ENCODE measurements at regions not wholly inside any gene's neighbourhood (a gene's known extent, or its start where the extent isn't known, plus 50 kb on each side); places are given as distances from the start of the nearest gene placed in this dataset.

- Mint-ChIP-seq H3K27ac (no peak overlapping the region), H3K27me3 (no peaks in the 10 kb centered on the region), H3K4me1 (no peaks in the 10 kb centered on the region), H3K4me3 (no peak overlapping the region), H3K36me3 (ENCODE audit: low read depth) (no peaks in the 10 kb centered on the region)
- H3K9me3 ChIP-seq (ENCODE audit: control insufficient read depth, low read length, poor library complexity, severe bottlenecking): no peaks in the 10 kb centered on the region
- ATAC-seq (no peak), DNase-seq (no peak)
Measured at GRCh38 chr2:72038524-72038923, 109.1 kb downstream of the CYP26B1 start.

DNA sequence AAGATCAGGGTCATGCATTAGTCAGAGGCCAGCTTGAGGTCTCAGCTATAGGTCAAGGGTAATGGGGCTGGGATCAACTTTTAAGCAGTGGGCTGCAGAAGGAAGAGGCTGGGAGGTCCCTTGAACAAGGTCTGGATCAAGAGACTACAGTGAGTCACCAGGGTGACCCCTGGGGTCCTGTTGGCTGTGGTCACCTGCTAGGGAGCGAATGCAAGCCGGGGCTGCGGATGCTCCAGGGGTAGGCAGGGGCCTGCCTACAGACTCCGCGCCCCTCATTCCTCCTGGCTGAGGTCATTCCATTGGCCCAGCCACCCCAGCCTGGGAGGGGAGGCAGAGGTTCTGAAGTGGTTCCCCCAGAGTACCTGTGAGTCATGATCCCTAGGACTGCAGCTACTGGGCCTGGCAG is 110.4 kb downstream of the CYP26B1 start:
- H3K9me3 ChIP-seq (ENCODE audit: control insufficient read depth, low read length, poor library complexity, severe bottlenecking): no peaks in the 10 kb centered on the region
- DNase-seq (no peak), ATAC-seq (no peak)
- H3K4me1 Mint-ChIP-seq: no peaks in the 10 kb centered on the region
- H3K4me3 Mint-ChIP-seq: no peak overlapping the region
- no peak overlapping the region for H3K27ac Mint-ChIP-seq
- H3K27me3 Mint-ChIP-seq: no peaks in the 10 kb centered on the region
- no peaks in the 10 kb centered on the region for H3K36me3 Mint-ChIP-seq (ENCODE audit: low read depth)

GRCh38 chr2:72036595-72036994 is 111.1 kb downstream of the CYP26B1 start:
- no peaks in the 10 kb centered on the region for H3K9me3 ChIP-seq (ENCODE audit: control insufficient read depth, low read length, poor library complexity, severe bottlenecking)
- Mint-ChIP-seq H3K4me1 (no peaks in the 10 kb centered on the region), H3K4me3 (no peak overlapping the region), H3K27ac (no peak overlapping the region), H3K36me3 (ENCODE audit: low read depth) (no peaks in the 10 kb centered on the region), H3K27me3 (peaks cover 6% of the 10 kb centered on the region)
- ATAC-seq (no peak), DNase-seq (no peak)

DNA sequence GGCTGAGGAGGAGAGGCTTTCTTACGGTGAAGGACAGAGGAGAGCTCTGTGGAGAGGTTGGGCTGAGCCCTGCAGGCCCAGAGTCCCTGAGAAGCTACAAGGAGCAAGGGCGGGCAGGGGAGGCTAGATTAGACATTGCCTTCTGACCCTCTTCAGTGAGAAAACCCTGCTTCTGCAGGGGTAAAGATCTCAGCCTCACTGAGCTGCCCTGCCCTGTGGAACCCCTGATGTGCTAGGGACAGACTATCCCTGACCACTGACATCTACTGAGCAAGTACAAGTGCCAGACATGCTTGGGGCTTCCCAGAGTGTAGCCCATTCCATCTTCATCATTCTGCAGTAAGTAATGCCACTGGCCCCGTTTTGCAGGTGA is 111.5 kb downstream of the CYP26B1 start:
- H3K36me3 Mint-ChIP-seq (ENCODE audit: low read depth): no peaks in the 10 kb centered on the region
- ATAC-seq (no peak), DNase-seq (no peak)
- H3K27me3 Mint-ChIP-seq: peaks cover 11% of the 10 kb centered on the region
- no peaks in the 10 kb centered on the region for H3K9me3 ChIP-seq (ENCODE audit: control insufficient read depth, low read length, poor library complexity, severe bottlenecking)
- H3K4me3 Mint-ChIP-seq: no peak overlapping the region
- no peaks in the 10 kb centered on the region for H3K4me1 Mint-ChIP-seq
- H3K27ac Mint-ChIP-seq: no peak overlapping the region

GRCh38 chr2:72035518-72036172 is 112.0 kb downstream of the CYP26B1 start:
- ATAC-seq: no peak
- no peak overlapping the region for H3K4me3 Mint-ChIP-seq
- no peak overlapping the region for H3K27ac Mint-ChIP-seq
- H3K4me1 Mint-ChIP-seq: no peaks in the 10 kb centered on the region
- H3K36me3 Mint-ChIP-seq (ENCODE audit: low read depth): no peaks in the 10 kb centered on the region
- H3K27me3 Mint-ChIP-seq: peaks cover 11% of the 10 kb centered on the region
- no peak for DNase-seq
- H3K9me3 ChIP-seq (ENCODE audit: control insufficient read depth, low read length, poor library complexity, severe bottlenecking): no peaks in the 10 kb centered on the region

DNA sequence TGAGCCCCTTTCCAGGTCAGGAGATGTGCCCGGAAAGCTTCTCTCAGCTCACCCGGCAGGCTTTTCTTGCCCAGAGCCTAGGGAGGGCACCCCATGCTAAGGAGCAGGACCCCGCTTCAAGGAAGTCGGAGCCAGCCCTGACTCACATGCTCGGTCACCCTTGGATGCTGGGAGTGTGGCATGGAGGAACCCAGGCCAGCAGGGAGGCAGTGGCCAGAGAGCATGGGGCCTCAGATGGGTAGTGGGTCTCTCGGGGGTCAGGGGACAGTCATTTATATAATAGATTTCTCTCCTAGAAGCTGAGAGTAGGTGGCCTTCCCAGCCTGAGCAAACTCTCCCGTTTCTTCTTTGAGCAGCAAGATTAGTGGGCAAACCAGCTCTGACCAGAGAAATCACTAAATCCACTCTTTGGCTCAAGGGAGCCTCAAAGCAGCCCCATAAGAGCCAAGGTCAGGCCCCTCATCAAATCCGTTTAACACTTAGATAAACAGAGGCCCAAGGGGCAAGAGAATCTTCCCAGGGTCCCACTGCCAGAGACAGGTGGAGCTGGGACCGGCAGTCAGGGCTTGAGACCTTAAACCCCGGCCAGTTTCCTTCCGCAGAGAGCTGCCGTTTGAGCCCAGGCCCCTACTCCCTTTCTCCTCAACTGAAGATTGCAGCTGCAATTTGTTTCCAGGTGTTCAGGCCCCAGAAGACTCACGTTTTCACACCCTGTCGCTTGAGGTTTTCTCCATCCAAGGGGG is 113.1 kb downstream of the CYP26B1 start:
- Mint-ChIP-seq H3K4me1 (no peaks in the 10 kb centered on the region), H3K27ac (no peak overlapping the region), H3K36me3 (ENCODE audit: low read depth) (no peaks in the 10 kb centered on the region), H3K27me3 (peaks cover 11% of the 10 kb centered on the region), H3K4me3 (no peak overlapping the region)
- ATAC-seq (no peak), DNase-seq (no peak)
- H3K9me3 ChIP-seq (ENCODE audit: control insufficient read depth, low read length, poor library complexity, severe bottlenecking): no peaks in the 10 kb centered on the region

DNA sequence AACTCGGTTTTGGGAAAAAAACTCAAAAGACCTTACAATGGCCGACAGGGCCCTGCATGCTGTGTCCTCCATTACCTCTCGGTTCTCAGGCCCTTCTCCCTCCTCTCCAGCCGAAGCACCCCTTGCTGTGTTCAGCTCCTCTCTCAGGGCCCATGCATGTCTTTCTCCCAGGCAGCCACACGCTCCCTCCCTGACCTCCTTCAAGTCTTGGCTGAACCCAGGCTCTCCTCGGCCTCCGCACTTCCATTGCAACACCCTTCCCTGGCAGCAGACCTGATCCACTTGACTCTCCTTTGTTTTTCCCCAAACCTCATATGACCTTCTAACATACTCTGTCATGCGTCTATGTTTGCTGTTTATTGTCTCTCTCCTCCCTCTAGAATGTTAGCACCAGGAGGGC is 114.0 kb downstream of the CYP26B1 start:
- H3K9me3 ChIP-seq (ENCODE audit: control insufficient read depth, low read length, poor library complexity, severe bottlenecking): no peaks in the 10 kb centered on the region
- DNase-seq: no peak
- Mint-ChIP-seq H3K27ac (no peak overlapping the region), H3K36me3 (ENCODE audit: low read depth) (no peaks in the 10 kb centered on the region), H3K27me3 (peaks cover 11% of the 10 kb centered on the region), H3K4me1 (no peaks in the 10 kb centered on the region), H3K4me3 (no peak overlapping the region)
- no peak for ATAC-seq

DNA sequence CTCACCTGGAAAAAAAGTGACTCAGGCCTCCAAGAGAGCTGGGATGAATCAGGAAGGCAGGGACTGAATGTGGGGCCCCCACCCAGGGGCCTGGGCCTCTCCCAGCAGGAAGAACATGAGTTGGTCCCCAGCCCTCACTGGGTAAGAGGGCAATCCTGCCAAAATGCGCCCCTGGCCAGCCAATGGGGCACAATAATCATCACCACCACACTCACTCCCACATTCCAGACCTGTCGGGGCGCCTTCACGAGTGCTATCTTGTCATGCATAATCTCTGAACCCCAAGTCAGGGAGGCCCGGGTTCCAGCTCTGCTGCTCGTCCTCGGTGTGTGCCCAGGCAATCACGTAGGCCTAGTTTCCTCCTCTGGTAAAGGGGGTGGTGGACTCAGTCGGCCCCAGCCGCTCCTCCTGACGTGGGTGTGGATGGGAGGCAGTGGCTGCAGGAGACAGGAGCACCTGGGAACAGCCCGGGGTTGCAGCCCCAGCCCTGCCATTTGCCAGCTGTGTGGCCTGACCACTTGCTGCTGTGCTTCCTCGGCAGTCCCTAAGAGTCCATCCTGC is 115.1 kb downstream of the CYP26B1 start:
- no peak for DNase-seq

DNA sequence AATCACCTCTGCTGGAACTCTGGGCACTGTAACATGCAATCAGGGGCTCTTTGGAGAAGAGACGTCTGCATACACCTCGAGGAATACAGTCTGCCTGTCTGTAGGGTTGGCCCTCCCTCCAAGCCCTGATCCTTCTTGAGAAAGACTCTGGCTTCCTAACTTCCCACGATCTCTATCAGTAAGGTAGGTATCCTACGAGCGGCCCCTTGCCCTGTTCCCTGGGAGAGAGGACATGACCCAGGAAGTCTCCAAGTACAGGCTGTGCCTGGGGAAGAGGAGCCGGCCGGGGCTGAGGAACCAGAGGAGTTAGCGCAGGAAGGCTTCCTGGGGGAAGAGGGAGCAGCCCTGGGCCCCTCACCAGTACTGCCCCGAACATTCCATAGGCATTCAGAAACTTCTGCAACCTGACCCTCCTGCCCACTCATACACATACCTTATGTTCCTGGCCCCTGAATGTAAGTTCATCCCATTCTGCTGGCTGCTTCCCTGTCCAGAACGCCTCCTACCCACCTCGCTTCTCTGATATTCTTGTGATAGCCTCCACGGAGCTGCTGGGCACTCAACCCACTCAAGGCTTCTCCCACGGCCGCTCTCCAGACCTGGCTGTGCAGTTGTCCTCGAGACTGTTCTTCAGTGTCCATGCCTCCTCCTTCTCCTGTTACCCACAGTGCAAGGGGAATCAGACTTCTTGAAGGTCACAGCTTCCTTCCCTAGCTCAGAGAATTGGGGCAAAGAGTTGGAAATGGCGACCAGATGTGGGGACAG is 116.1 kb downstream of the CYP26B1 start:
- H3K9me3 ChIP-seq (ENCODE audit: control insufficient read depth, low read length, poor library complexity, severe bottlenecking): no peaks in the 10 kb centered on the region
- H3K4me3 Mint-ChIP-seq: no peak overlapping the region
- H3K27me3 Mint-ChIP-seq: peaks cover 11% of the 10 kb centered on the region
- H3K4me1 Mint-ChIP-seq: no peaks in the 10 kb centered on the region
- DNase-seq (no peak), ATAC-seq (no peak)
- no peak overlapping the region for H3K27ac Mint-ChIP-seq
- no peaks in the 10 kb centered on the region for H3K36me3 Mint-ChIP-seq (ENCODE audit: low read depth)

More for the DNA sequence above, 115.1 kb downstream of the CYP26B1 start:
- no peaks in the 10 kb centered on the region for H3K4me1 Mint-ChIP-seq
- H3K4me3 Mint-ChIP-seq: no peak overlapping the region
- no peaks in the 10 kb centered on the region for H3K36me3 Mint-ChIP-seq (ENCODE audit: low read depth)
- peaks cover 11% of the 10 kb centered on the region for H3K27me3 Mint-ChIP-seq
- H3K27ac Mint-ChIP-seq: no peak overlapping the region
- ATAC-seq: no peak
- no peaks in the 10 kb centered on the region for H3K9me3 ChIP-seq (ENCODE audit: control insufficient read depth, low read length, poor library complexity, severe bottlenecking)

DNA sequence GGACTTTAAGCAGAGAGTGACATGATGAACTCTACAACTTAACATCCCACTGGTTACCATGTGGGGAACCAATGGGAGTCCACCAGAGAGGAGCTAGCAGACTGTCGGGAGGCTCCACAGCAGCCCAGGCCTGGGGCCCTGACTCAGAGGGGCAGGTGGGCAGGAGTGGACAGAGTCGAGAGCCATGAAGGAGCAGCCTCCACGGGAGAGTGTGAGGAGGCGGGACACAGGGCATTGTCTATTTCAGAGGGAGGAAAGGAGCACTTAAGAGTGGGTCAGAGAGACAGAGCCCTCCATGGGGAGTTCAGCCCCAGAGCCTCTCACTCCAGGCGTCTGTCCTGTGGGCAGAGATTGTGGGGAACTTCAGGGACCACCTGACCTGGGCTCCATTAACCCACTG is 118.7 kb downstream of the CYP26B1 start:
- DNase-seq: no peak
- no peak for ATAC-seq
- no peaks in the 10 kb centered on the region for H3K36me3 Mint-ChIP-seq (ENCODE audit: low read depth)
- peaks cover 20% of the 10 kb centered on the region for H3K27me3 Mint-ChIP-seq
- H3K4me1 Mint-ChIP-seq: no peaks in the 10 kb centered on the region
- H3K27ac Mint-ChIP-seq: no peak overlapping the region
- no peak overlapping the region for H3K4me3 Mint-ChIP-seq
- no peaks in the 10 kb centered on the region for H3K9me3 ChIP-seq (ENCODE audit: control insufficient read depth, low read length, poor library complexity, severe bottlenecking)

GRCh38 chr2:72028351-72028995 is 119.2 kb downstream of the CYP26B1 start:
- no peaks in the 10 kb centered on the region for H3K9me3 ChIP-seq (ENCODE audit: control insufficient read depth, low read length, poor library complexity, severe bottlenecking)
- DNase-seq (no peak), ATAC-seq (no peak)
- Mint-ChIP-seq H3K4me3 (no peak overlapping the region), H3K27ac (no peak overlapping the region), H3K36me3 (ENCODE audit: low read depth) (no peaks in the 10 kb centered on the region), H3K27me3 (peaks cover 23% of the 10 kb centered on the region), H3K4me1 (no peaks in the 10 kb centered on the region)

- H3K27me3 Mint-ChIP-seq: peaks cover 23% of the 10 kb centered on the region
- H3K27ac Mint-ChIP-seq: no peak overlapping the region
- H3K4me1 Mint-ChIP-seq: no peaks in the 10 kb centered on the region
- no peaks in the 10 kb centered on the region for H3K9me3 ChIP-seq (ENCODE audit: control insufficient read depth, low read length, poor library complexity, severe bottlenecking)
- no peak overlapping the region for H3K4me3 Mint-ChIP-seq
- DNase-seq (no peak), ATAC-seq (no peak)
- no peaks in the 10 kb centered on the region for H3K36me3 Mint-ChIP-seq (ENCODE audit: low read depth)
Measured at GRCh38 chr2:72027426-72028161, 120.1 kb downstream of the CYP26B1 start.
